GM18858 (cell line): ENCODE measurements at regions not wholly inside any gene's neighbourhood (a gene's known extent, or its start where the extent isn't known, plus 50 kb on each side); places are given as distances from the start of the nearest gene placed in this dataset.

Source experiments
- ATAC-seq: cut with Tn5 transposase; IDR thresholded peaks from one replicate; pipeline ENCODE4 v1.9.1; 2021; ENCODE audit not compliant: unreplicated experiment

- ATAC-seq: no peak
Measured at GRCh38 chr13:110773480-110773879, 60.0 kb downstream of the ING1 start.

DNA sequence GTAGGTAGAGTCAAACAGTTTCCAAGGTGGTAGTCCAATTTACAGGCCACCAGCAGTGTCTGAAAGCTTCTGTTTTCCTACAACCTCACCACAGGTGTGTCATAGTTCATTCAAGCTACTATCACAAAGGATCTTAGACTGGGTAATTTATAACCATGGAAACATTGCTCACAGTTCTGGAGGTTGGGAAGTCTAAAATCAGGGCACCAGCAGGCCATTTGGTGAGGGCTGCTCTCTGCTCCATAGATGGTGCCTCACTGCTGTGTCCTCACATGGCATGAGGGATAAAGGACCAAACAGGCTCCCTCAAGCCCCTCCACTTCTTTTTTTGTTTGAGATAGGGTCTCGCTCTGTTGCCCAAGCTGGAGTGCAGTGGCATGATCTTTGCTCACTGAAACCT, 60.6 kb downstream of the ING1 start:
- no peak for ATAC-seq

DNA sequence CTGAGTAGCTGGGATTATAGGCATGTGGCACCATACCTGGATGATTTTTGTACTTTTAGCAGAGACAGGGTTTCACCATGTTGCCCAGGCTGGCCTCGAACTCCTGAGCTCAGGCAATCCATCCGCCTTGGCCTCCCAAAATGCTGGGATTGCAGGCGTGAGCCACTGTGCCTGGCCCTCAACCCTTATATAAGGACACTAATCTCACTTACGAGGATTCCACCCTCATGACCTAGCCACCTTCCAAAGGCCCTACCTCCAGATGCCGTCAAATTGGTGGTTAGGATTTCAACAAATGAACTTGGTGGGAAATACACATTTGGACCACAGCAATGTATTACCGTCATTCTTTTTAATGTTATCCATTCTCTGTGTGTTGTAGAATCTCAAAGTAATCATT, 61.0 kb downstream of the ING1 start:
- ATAC-seq: no peak

DNA sequence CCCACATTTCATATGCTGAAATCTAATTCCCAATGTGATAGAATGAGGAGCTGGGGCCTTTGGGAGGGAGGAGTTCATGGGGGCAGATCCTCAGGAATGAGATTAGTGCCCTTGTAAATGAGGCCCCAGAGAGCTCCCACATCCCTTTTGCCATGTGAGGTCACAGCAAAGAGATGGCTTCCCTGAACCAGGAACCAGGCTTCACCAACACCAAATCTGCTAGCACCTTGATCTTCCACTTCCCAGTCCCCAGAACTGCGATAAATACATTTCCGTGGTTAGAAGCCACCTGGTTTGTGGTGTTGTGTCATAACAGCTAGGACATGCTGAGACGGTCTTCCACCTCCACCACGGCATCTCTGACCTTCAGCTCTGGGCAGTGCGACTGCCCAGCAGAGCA, 62.1 kb downstream of the ING1 start:
- ATAC-seq: no peak

GRCh38 chr13:110777251-110777820, 63.8 kb downstream of the ING1 start:
- no peak for ATAC-seq

DNA sequence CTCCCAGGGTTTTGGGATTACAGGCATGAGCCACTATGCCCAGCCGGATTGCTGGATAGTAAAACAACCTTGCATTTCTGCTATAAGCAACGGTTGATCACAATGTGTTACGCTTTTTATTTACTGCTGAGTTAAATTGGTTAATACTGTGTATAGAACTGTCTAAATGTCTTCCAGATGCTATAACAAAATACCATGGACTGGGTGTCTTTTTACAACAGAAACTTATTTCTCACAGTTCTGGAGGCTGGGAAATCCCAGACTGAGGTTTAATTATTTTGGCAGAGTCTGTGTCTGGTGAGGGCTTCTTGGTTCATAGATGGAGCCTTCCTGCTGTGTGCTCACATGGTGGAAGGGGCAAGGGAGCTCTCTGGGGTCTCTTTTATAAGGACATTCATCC, 65.5 kb downstream of the ING1 start:
- no peak for ATAC-seq

DNA sequence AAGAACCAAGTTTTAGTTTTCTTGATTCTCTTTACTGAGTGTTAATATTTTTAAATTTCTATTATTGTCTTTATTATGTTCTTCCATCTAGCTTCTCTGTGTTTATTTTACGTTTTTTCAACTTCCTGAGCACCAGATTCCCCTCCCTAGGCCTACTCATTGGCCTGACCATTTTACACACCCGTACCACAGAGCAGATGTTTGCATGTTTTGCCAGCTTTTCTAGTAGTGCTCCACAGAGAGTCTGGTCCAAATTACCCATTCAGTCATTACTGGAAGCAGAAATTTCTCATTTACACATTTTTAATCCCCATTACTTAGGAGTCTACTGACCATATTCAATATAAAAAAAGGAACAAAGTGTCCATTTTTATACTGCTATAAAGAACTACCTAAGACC, 66.9 kb downstream of the ING1 start:
- ATAC-seq: no peak

DNA sequence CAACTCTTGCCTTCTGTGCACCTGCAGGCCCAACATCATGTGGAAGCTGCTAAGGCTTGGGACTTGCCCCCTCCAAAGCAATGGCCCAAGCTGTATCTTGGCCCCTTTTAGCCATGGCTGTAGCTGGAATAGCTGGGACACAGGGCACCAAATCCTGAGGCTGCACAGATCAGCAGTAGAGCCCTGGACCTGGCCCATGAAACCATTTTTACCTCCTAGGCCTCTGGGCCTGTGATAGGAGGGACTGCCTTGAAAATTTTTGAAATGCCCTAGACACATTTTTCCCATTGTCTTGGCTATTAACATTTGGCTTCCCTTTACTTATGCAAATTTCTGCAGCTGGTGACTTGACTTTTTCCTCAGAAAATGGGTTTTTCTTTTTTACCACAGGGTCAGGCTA, 68.7 kb downstream of the ING1 start:
- ATAC-seq: no peak

GRCh38 chr13:110784704-110785103, 71.2 kb downstream of the ING1 start:
- no peak for ATAC-seq

DNA sequence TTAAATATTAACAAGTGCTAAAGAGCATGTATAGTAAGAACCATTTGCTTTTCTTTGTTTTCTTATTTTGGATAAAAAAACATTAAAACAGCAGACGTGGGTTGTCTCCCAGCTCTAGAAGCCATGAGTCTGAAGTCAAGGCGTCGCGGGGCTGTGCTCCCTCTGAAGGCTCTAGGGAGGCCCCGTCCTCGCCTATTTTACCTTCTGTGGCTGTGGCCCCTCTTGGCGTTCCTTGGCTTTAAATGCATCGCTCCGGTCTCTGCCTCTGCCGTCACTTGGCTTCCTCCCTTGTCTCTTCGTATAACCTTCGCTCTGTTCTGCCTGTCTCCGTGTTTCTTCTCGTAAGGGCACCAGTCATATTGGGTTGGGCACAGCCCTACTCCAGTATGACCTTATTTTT, 75.3 kb downstream of the ING1 start:
- ATAC-seq: no peak

DNA sequence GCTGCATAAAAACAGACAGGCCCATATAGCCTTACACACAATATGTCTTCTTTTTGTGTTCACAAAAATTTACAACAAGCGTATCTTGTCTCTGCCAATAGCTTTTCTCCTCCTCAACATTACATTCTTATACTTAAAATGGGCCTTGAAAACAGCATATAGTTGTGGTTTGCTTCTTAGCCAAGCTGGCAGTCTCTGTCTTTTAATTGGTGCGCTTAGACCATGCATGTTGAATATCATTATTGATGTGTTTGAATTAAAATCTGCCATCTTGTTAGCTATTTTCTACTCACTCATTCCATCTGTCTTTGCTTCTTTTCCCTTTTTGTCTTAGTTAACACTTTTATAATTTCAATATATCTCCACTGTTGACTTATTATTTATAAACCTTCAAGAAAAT, 76.4 kb downstream of the ING1 start:
- ATAC-seq: no peak

DNA sequence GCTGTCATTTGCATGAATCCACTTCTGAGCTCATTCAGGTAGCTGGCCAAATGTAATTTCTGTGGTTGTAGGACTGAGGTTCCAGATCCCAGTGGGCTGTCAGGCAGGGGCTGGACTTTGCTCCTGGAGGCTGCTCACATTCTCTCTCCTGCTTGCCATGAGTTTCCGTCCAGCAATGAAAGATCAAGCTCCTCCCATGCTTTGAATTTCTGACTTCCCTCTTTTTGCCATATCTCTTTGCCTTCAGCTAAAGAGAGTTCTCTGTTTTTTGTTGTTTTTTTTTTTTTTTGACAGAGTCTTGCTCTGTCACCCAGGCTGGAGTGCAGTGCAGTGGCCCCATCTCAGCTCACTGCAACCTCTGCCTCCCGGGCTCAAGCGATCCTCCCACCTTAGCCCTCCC, 76.9 kb downstream of the ING1 start:
- no peak for ATAC-seq

DNA sequence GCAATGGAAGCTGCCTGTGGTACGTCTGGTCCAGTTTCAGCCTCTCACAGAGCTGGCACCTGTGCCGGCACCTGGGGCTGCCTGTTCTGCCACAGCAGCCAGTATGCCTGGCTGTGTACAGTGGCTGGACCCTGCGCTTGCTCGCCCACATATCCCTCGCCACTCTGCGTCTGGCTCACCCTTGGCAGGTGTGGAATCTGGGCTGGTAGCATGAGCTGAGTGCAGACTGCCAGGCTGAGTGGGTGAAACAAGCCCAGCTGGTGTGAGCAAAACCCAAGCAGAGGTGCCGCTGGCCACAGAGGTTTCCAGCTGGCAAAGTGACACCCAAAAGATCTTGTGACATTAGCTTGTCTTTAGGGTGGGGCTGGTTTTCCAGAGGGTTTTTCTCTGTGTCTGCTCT, 80.7 kb downstream of the ING1 start:
- ATAC-seq: no peak

DNA sequence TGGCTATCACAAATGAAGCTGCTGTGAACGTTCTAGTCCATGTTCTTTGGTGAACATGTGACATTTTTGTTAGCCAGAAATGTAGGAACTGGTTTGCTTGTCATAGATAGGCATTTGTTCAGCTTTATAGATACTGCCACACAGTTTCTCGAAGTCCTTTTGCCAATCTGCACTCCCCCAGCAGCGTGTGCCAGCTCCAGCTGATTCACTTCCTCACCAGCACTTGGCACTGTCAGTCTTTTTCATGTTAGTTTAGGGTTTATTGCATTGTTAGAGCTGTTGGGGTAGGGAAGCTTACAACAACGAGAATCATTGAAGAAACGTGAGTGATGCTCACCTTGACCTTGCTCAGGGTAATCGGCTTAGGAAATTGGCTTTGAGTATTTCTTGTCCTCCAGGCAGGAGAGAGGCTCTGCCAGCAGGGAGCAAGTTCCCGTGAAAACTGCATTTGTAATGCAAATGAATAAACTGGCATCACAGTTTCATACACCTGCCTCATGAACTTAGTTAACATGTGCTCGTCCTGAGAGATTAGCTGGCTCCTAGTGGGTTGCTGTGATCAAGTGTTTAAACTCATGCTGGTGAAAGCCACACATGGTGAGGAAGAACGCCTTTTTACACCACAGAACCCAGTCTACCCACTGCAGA, 83.9 kb downstream of the ING1 start:
- no peak for ATAC-seq

GRCh38 chr13:110798081-110798994, 84.8 kb downstream of the ING1 start:
- no peak for ATAC-seq

GRCh38 chr13:110799246-110800236, 86.0 kb downstream of the ING1 start:
- no peak for ATAC-seq

DNA sequence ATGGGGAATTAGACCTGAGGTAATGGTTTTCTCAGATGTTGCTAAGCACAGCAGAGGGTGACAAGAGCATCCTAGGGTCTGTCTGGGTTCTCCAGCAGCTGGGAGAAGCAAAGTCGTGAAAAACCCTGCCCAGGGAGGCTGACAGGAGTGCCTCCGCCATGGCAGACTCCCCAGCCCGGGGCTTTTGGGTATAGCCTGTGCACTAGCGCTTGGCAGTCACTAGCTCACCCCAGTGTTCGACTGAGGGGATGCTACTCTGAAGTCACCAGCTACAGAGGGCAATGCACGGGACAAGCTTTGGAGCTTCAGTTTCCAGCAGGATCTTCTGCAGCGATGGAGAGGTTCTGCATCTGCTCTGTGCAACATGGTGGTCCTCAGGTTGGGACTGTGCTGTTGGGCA, 87.5 kb downstream of the ING1 start:
- no peak for ATAC-seq

- no peak for ATAC-seq
Measured at GRCh38 chr13:110802260-110802659, 88.8 kb downstream of the ING1 start.

GRCh38 chr13:110806636-110807035, 93.1 kb downstream of the ING1 start:
- ATAC-seq: no peak

DNA sequence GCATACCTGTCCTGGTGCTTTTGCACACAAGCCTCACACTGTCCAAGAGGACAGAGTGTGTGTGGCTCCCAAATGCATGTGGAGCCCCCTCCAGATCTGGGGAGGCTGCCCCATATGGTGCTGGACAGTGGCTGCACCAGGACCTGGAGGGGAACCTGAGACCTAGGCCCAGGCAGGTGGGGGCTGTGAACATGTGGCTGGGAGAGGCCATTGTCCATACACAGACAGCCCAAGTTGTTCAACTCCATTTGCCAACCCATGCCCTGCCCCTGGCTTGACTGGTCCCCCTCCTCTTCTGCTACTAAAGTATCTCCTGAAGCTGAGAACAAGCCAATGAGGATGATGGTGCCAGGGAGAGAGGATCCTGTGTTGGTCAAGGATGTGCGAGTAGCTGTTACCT, 94.0 kb downstream of the ING1 start:
- ATAC-seq: no peak

GRCh38 chr13:110808138-110808537, 94.6 kb downstream of the ING1 start:
- ATAC-seq: no peak
